DMS53 (cell line): ENCODE measurements at regions not wholly inside any gene's neighbourhood (a gene's known extent, or its start where the extent isn't known, plus 50 kb on each side); places are given as distances from the start of the nearest gene placed in this dataset.
"Not testable (repeated sequence)": the region's sequence is repeated elsewhere in the genome, so short reads cannot be mapped to it uniquely, and the experiment has no call there.

ENCODE experiments used
- DNase-seq: peaks from one replicate; lab custom pipeline; 2025; lab: John Stamatoyannopoulos, UW

- no peak for DNase-seq
These were observed 51.8 kb upstream of the ENPEP start for GRCh38 chr4:110424144-110424543.

DNA sequence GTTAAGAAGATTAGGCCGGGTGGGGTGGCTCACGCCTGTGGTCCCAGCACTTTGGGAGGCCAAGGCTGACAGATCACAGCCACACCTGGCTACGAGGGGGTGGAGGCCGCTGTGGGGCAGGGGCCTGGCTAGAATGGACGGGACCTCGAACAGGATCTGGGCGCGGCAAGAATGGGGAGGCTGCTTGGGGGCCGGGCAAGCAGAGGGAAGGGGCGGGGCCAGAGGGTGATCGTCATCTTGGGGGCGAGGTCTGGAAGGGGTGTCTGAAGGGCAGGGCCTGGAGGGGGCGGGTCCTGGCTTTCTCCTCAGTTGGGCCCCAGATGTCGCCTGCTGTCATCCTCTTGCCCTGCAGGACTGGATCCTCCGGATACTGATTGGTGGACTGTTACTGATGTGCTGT lies 57.3 kb upstream of the ENPEP start:
- no peak for DNase-seq

- DNase-seq: no peak
These were observed 58.8 kb upstream of the ENPEP start for GRCh38 chr4:110417136-110417535.

DNA sequence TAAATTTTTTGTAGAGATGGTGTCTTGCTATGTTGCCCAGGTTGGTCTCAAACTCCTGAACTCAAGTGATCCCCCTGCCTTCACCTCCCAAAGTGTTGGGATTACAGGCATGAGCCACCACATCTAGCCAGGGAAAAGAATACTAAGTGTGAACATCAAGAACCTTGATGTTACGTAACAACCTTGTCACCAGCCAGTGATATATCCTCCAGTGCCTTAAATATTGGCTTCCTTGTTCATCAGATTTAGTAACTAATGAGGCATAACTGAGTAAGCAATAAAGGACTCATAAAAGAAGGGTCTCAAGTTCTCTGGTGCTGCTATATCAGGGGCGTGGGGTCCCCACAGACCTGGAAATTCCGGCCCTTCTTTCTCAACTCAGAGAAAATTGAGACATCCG lies 60.5 kb upstream of the ENPEP start:
- no peak for DNase-seq

GRCh38 chr4:110415041-110415440 lies 60.9 kb upstream of the ENPEP start:
- DNase-seq: no peak

- no peak for DNase-seq
These were observed 61.4 kb upstream of the ENPEP start for GRCh38 chr4:110414561-110414920.

DNA sequence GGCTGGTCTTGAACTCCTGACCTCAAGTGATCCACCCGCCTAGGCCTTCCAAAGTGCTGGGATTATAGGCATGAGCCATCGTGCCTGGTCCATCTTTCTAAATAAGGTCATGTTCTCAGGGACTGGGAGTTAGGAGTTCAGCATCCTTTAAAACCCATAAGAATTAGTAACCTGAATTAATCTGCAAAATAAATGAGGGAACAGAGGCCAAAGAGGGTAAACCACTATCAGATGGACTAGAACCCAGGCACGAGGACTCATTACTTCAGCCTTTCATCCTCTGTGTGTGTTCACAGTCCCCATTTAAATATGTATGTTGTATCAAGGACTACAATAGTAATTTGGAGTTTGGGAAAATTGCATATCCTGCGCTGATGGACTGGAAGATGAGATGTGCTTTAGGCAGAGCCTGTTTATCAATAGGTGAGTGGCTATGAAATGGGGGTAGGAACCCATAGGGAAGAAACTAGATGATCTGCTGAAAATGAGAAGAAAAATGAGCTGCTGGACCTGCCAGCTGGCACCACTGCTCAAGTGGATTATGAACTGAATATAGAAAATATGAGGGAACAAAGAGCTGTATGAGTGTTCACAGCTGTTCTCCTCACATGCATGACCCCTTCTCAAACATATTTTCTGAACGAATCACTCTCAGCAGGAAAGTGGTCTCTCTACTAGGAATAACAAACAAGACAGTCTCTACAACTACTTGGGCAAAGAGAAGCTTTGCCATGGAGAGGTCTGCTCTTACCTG lies 62.0 kb upstream of the ENPEP start:
- DNase-seq: peak; percentile 38

GRCh38 chr4:110412354-110413065 lies 63.4 kb upstream of the ENPEP start:
- DNase-seq: no peak

GRCh38 chr4:110411574-110412011 lies 64.4 kb upstream of the ENPEP start:
- DNase-seq: peak; percentile 47

DNA sequence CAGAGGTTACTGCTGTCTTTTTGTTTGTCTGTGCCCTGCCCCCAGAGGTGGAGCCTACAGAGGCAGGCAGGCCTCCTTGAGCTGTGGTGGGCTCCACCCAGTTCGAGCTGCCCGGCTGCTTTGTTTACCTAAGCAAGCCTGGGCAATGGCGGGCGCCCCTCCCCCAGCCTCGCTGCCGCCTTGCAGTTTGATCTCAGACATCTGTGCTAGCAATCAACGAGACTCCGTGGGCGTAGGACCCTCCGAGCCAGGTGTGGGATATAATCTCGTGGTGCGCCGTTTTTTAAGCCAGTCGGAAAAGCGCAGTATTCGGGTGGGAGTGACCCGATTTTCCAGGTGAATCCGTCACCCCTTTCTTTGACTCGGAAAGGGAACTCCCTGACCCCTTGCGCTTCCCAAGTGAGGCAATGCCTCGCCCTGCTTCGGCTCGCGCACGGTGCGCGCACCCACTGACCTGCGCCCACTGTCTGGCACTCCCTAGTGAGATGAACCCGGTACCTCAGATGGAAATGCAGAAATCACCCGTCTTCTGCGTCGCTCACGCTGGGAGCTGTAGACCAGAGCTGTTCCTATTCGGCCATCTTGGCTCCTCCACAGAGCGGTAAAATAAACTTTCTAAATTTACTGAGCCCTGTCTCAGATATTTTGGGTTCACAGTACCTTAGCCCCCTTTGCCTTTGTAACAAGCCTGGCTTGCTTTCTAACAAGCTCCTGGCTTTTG lies 64.9 kb upstream of the ENPEP start:
- peak; percentile 2 for DNase-seq

GRCh38 chr4:110400086-110400485 lies 75.9 kb upstream of the ENPEP start:
- no peak for DNase-seq

DNA sequence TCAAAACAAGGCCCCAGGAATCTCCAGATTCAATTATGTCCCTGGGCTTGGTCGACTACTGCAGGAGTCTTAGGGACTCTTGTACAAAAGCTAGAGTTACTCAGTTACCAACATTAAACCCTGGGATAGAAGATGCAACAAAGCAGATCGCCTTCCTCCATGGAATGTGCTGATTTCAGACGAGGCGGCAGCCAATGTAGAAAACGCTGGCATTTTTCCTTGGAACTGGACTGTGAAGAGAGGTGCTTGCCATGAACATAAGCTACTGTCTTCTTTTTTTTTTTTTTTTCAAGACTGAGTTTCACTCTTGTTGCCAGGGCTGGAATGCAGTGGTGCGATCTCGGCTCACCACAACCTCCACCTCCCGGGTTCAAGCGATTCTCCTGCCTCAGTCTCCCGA lies 76.9 kb upstream of the ENPEP start:
- DNase-seq: not testable (repeated sequence)

DNA sequence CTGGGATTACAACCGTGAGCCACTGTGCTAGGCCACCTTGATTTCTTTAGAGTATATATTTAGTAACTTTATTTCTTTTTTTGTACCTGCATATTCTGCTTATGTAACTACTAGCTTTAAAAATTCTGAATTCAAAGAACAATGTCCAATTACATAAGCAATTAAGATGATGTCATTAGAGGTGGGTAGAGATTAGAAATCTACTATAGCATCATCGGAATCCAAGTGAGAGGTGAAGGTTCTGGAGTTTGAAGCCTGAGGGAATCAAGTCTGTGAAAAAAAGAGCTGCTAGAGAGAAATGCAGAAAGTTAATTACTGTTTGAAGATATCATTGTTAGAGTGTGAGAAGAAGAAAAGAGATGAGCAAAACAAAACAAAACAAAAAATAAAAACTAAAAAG lies 79.0 kb upstream of the ENPEP start:
- DNase-seq: no peak

DNA sequence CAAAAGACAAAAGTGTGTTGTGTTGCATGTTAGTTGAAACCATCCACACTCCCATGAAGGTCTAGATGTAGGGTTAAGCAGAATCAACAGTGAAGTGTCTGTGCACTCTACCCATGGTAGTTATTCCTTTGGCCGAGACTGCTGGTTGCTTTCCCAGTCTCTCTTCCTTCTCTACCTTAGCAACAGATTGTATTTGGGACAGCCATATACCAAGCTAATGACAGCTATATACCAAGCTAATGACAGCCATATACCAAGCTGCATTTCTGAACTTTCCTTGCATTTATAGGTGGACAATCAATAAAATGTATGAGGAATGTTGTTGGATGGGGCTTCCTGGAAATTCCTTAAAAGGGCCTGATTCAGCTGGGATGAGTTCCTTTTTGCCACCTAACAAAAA lies 80.5 kb upstream of the ENPEP start:
- no peak for DNase-seq

DNA sequence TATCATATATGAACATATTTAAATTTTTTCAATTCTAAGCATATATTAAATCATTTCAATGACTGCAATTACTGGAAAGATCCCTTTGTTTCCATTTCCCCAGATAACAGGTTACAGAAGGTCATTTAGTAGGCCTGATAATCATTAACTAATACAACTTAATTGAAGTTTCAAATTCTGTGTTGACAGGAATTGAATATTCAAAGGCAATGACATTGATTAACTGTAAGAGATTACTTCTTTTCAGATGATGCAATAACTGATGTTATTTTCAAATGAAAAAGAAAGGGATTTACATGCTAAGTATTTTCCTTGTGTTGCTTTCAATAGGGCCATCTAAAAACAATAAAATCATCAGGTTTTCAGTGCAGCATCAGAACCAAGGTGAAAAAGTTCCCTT lies 81.1 kb upstream of the ENPEP start:
- DNase-seq: no peak

DNA sequence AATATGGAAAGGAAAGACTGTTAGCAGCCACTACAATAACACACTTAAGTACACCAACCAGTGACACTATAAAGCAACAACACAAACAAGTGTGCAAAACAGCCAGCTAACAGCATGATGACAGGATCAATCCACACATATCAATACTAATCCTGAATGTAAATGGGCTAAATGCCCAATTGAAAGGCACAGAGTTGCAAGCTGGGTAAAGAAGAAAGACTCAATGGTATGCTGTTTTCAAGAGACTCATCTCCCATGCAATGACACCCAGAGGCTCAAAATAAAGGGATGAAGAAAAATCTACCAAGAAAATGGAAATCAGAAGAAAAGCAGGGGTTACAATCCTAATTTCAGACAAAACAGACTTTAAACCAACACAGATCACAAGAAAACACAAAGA lies 94.2 kb upstream of the ENPEP start:
- DNase-seq: no peak

- no peak for DNase-seq
These were observed 103.5 kb upstream of the ENPEP start for GRCh38 chr4:110372485-110372884.

DNA sequence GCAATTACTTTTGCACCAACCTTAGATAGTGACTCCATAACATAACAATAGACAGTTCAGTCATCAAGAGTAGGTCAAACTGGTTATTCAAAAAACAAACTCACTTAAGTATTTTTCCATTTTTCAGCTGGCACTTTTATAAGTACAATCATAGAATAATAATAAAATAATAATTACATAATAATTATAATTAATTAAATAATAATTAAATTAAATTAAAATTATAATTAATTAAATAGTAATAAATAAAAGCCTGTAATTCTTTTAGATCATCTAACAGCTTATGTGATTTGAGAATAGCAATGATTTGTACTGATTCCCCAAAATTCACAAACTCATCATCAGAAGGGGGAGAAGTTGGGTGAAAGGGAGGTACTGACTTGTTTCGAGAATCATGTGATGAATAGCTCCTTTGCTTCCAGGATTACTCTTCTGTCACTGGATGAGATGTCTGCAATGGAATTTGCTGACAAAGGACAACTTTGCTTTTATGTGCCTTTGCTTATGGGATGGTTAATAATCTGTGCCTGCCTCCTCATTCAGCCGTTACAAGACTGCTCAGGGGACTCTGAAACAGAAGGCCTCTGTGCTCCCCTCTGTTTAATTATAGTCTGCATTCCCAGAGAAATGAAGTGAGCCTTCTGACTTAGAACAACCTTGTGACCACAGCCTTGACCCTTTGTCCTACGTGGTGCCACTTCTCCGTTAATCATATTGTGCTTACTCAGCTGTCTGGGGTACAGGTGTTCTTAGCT lies 104.8 kb upstream of the ENPEP start:
- DNase-seq: no peak

DNA sequence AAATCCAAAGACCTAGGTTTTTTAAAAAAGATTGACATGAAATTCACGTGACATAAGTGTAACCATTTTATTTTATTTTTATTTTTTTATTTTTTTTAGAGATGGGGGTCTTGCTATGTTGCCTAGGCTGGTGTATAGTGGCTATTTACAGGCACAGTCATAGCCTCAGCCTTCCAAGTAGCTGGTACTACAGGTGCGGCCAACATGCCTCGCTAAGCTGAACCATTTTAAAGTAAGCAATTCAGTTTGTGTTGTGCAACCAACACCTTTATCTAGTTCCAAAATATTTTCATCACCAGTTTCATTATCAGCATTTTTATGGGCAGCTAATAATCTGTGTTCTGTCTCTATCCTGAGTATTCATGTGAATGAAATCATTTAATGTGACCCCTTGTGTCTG lies 107.5 kb upstream of the ENPEP start:
- DNase-seq: no peak

GRCh38 chr4:110367156-110367555 lies 108.8 kb upstream of the ENPEP start:
- DNase-seq: no peak

DNA sequence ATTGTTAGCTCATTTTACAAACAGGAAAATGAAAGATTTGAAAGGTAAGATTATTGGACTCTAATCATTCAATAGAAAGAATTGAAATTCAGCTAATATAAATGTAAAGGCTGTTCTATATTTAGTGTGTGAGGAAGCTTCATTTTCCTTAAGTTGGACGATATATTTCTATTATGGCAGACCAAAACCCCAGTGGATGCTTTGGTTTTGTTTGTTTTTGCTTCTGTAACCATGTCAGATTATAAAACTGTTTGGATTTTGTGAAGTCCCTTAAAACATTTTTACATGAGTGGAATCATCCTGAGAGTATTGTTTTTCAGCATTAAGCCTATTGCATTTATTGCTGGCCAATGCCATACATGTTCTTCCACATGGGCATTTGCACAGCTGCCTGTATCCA lies 110.2 kb upstream of the ENPEP start:
- DNase-seq: no peak

DNA sequence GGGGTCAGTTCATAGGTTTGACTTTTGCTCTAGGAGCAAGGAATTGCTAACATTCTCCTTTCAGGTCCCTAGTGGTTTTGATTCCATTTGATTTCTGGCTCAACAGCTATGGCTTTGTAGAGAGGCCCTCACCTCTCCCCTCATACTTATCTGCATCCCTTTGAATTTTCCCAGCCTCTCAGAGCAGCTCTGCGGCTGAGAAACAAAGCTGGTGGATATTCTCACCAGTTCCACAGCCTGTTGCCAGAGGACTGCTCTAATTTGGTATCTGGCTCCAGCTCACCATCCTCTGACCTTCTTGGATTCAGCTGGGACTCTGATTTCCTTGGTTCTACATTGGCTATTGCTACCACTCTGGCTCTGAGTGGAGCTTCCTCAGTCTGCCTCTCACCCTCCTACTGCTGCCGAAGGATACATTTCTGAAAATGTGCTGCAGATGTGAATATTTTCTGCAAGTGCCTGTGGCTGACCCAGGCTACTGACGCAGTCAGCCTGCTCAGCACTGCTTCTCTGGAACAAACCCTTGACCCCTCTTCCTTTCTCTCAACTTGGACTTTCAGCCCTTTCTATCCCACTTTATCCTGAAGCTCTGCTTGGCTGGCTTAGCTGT lies 110.9 kb upstream of the ENPEP start:
- DNase-seq: no peak
